K562 (cell line): ENCODE measurements at regions not wholly inside any gene's neighbourhood (a gene's known extent, or its start where the extent isn't known, plus 50 kb on each side); places are given as distances from the start of the nearest gene placed in this dataset.

ENCODE experiments used
- ATAC-seq: fragments of 200-7000 bp; cut with Tn5 transposase; 3 replicates; pipeline ENCODE4 v1.9.1; 2020; ENCODE audit warnings: moderate library complexity
- BruUV-seq: library from RNA; stranded (reverse); fragments of 400-500 nt; replicated peaks from 2 replicates; lab custom pipeline; 2021; lab: Mats Ljungman, UMichigan
- CTCF ChIA-PET: fragments of 300-600 bp; formaldehyde crosslinking; extraction: SDS; loops from one replicate; lab custom pipeline; 2021; ENCODE audit warnings: low intra/inter-chr PET ratio; lab: Yijun Ruan, JAX
- POLR2A ChIA-PET: fragments of 300-600, 350-650 bp; sonication (Branson Sonifier 250); formaldehyde crosslinking; extraction: SDS; loops from one replicate; lab custom pipeline; 2021; ENCODE audit warnings: antibody characterized with exemption, inconsistent platforms; lab: Yijun Ruan, JAX
- DNase-seq, 4 experiments: peaks; one replicate each; pipeline versions ENCODE4 v3.0.0 to v3.0.0-alpha.2; 2011 to 2018; ENCODE audit warnings: low spot score in 3 of 4, mixed read lengths in 3 of 4; ENCODE audit errors: extremely low read depth in 1 of 4
- FAIRE-seq: peaks from 2 replicates; lab custom pipeline; 2011; peaks lifted over from hg19 to GRCh38; lab: Jason Lieb, UNC
- H2AFZ ChIP-seq: 2 replicates; pipeline ENCODE4 v1.6.0; 2011; ENCODE audit warnings: low read depth, low read length, control low read depth, inconsistent platforms
- H3K27ac ChIP-seq: fragments of 200-600 bp; 3 replicates; pipeline ENCODE4 v1.8.0; 2011; ENCODE audit warnings: low read depth, mild to moderate bottlenecking, control low read depth, inconsistent platforms, low read length, moderate library complexity, mixed read lengths; ENCODE audit errors: extremely low read depth
- H3K27me3 ChIP-seq, 2 experiments: fragments of 300-600 bp in 1 of 2; 2 replicates in 1 of 2; 3 replicates in 1 of 2; pipeline versions ENCODE4 v1.6.0 to v1.8.0; 2011; ENCODE audit warnings: inconsistent platforms in 2 of 2, low read length in 2 of 2, mild to moderate bottlenecking in 1 of 2, mixed read lengths in 1 of 2, moderate library complexity in 1 of 2; ENCODE audit not compliant: control insufficient read depth in 2 of 2, insufficient read depth in 2 of 2
- H3K36me3 ChIP-seq: fragments of 300-600 bp; 3 replicates; pipeline ENCODE4 v1.8.0; 2011; ENCODE audit warnings: mild to moderate bottlenecking, low read length, inconsistent platforms; ENCODE audit not compliant: control insufficient read depth, insufficient read depth
- H3K4me1 ChIP-seq, 2 experiments: fragments of 200-600 bp in 1 of 2; replicated peaks in 1 of 2; 2 replicates in 1 of 2; 3 replicates in 1 of 2; pipeline versions ENCODE4 v1.5.1 to v1.8.0; 2011; ENCODE audit warnings: inconsistent platforms in 2 of 2, low read length in 2 of 2, mild to moderate bottlenecking in 1 of 2, mixed read lengths in 1 of 2, moderate library complexity in 1 of 2; ENCODE audit not compliant: control insufficient read depth in 2 of 2, insufficient read depth in 2 of 2
- H3K4me2 ChIP-seq: 2 replicates; pipeline ENCODE4 v1.6.1; 2011; ENCODE audit warnings: low read length, control low read depth, inconsistent platforms, mixed read lengths; ENCODE audit not compliant: insufficient read depth
- H3K4me3 ChIP-seq: fragments of 200-600 bp; sonication (generic), shearing (Covaris generic); 2 replicates; pipeline ENCODE4 v1.5.1; 2016; ENCODE audit warnings: control low read depth, inconsistent platforms
- H3K79me2 ChIP-seq: fragments of 200-600 bp; 3 replicates; pipeline ENCODE4 v1.8.0; 2011; ENCODE audit warnings: low read length, inconsistent platforms; ENCODE audit not compliant: control insufficient read depth, insufficient read depth
- H3K9ac ChIP-seq, 2 experiments: 2 replicates each; pipeline versions ENCODE4 v1.6.0 to v1.6.1; 2011; ENCODE audit warnings: low read depth in 2 of 2, low read length in 2 of 2, control low read depth in 1 of 2, inconsistent platforms in 1 of 2, mild to moderate bottlenecking in 1 of 2, mixed read lengths in 1 of 2; ENCODE audit not compliant: insufficient read depth in 1 of 2
- H3K9me1 ChIP-seq: one replicate; pipeline ENCODE4 v1.6.0; 2011; ENCODE audit warnings: inconsistent platforms, mild to moderate bottlenecking, low read length, moderate library complexity; ENCODE audit not compliant: control insufficient read depth, insufficient read depth
- H3K9me3 ChIP-seq: replicated peaks from 2 replicates; pipeline ENCODE4 v1.5.1; 2011; ENCODE audit warnings: low read depth, low read length, inconsistent platforms; ENCODE audit not compliant: control insufficient read depth, insufficient read depth
- H4K20me1 ChIP-seq: replicated peaks from 2 replicates; pipeline ENCODE4 v1.6.1; 2011; ENCODE audit warnings: low read length, inconsistent platforms, mixed read lengths; ENCODE audit not compliant: control insufficient read depth, insufficient read depth
- ARHGAP35 ChIP-seq: fragments of 450-650 bp; IDR thresholded peaks from 2 replicates; pipeline ENCODE4 v1.6.1; 2018; ENCODE audit not compliant: partially characterized antibody
- CREB5 ChIP-seq: fragments of 250-450 bp; sonication (Bioruptor Pico); IDR thresholded peaks from 2 replicates; pipeline ENCODE4 v1.5.0; 2020; ENCODE audit warnings: mild to moderate bottlenecking
- DACH1 ChIP-seq: fragments of 450-650 bp; IDR thresholded peaks from 2 replicates; pipeline ENCODE4 v1.6.1; 2018; ENCODE audit not compliant: partially characterized antibody
- DPF2 ChIP-seq: fragments of 450-650 bp; IDR thresholded peaks from 2 replicates; pipeline ENCODE4 v1.6.1; 2016
- EP300 ChIP-seq: IDR thresholded peaks from 2 replicates; pipeline ENCODE4 v1.6.1; 2012; ENCODE audit warnings: low read length, improper control_type of control experiment
- FOXP1 ChIP-seq: sonication (generic); formaldehyde crosslinking; IDR thresholded peaks from 2 replicates; pipeline ENCODE4 v1.8.0; 2022; ENCODE audit warnings: mild to moderate bottlenecking, missing genetic modification reagents
- MEIS2 ChIP-seq: fragments of 450-650 bp; IDR thresholded peaks from 2 replicates; pipeline ENCODE4 v1.6.1; 2014; ENCODE audit warnings: mild to moderate bottlenecking; ENCODE audit not compliant: partially characterized antibody
- YBX1 ChIP-seq: fragments of 450-650 bp; IDR thresholded peaks from 2 replicates; pipeline ENCODE4 v1.7.1; 2016; ENCODE audit warnings: mild to moderate bottlenecking
- ZBTB8A ChIP-seq: fragments of 450-650 bp; IDR thresholded peaks from 2 replicates; pipeline ENCODE4 v1.6.1; 2018; ENCODE audit warnings: mild to moderate bottlenecking, moderate library complexity; ENCODE audit not compliant: partially characterized antibody
- ZNF175 ChIP-seq: fragments of 200-800 bp; sonication (Bioruptor generic); IDR thresholded peaks from 2 replicates; pipeline ENCODE4 v1.6.1; 2016; ENCODE audit warnings: low read depth, mild to moderate bottlenecking, missing genetic modification characterization, missing compliant biosample characterization
- ZNF445 ChIP-seq: fragments of 250-450 bp; sonication (Bioruptor Pico); IDR thresholded peaks from 2 replicates; pipeline ENCODE4 v1.4.0; 2020; ENCODE audit warnings: low read depth, mild to moderate bottlenecking, moderate library complexity
- ZNF518B ChIP-seq: fragments of 250-450 bp; sonication (Bioruptor Pico); IDR thresholded peaks from 2 replicates; pipeline ENCODE4 v1.5.0; 2021; ENCODE audit warnings: mild to moderate bottlenecking, moderate library complexity
- WGBS: fragments of 100-300 bp; shearing (Covaris generic); methylation state at CpG from one replicate; pipeline ENCODE4 v1.1.6; 2016; ENCODE audit warnings: low coverage, mixed read lengths; ENCODE audit not compliant: insufficient coverage; ENCODE audit errors: missing lambda C conversion rate; 5-methylcytosine and 5-hydroxymethylcytosine counted together
- in situ Hi-C: fragments of 300-500 bp; cut with MboI; formaldehyde crosslinking; loops from 4 replicates; pipeline ENCODE4 v1.15.0; 2018; ENCODE audit warnings: inconsistent platforms, mixed read lengths
- intact Hi-C: fragments of 100-400 bp; cut with micrococcal nuclease; formaldehyde crosslinking; loops from 2 replicates; pipeline ENCODE4 v1.14.2; 2022

- H3K4me1 ChIP-seq, result no peaks in the 10 kb centered on the region
- H3K9ac ChIP-seq, result no peak overlapping the region
- no peak overlapping the region for H3K4me2 ChIP-seq
- H3K4me3 ChIP-seq, result no peak overlapping the region
- no peaks in the 10 kb centered on the region for H3K9me1 ChIP-seq
- H3K27me3 ChIP-seq, result no peaks in the 10 kb centered on the region; a peak in 1 of 5 replicates
- no peaks in the 10 kb centered on the region for H4K20me1 ChIP-seq
- ATAC-seq (no peak), DNase-seq (no peak), FAIRE-seq (no peak)
- intact Hi-C loops, result no loop called here
- no peaks in the 10 kb centered on the region for H3K36me3 ChIP-seq
- no peak overlapping the region for H3K27ac ChIP-seq
- CTCF ChIA-PET, result no interaction called here
- no peaks in the 10 kb centered on the region for H3K9me3 ChIP-seq
- BruUV-seq, result no TSS peak
- TF ChIP-seq MEIS2 (peak; percentile 20), ARHGAP35 (no peak)
- POLR2A ChIA-PET, result no interaction called here
- H2AFZ ChIP-seq, result no peak overlapping the region
- in situ Hi-C loops, result no loop called here
- H3K79me2 ChIP-seq, result no peaks in the 10 kb centered on the region
- WGBS, result 0% methylated on average over 1 of the region's 1 CpG
These were observed 267.5 kb downstream of the ENC1 start for GRCh38 chr5:74373076-74373475.

- Histone ChIP-seq H3K36me3 (no peaks in the 10 kb centered on the region), H3K79me2 (no peaks in the 10 kb centered on the region), H3K4me1 (no peaks in the 10 kb centered on the region), H3K27ac (no peak overlapping the region), H2AFZ (no peak overlapping the region), H4K20me1 (no peaks in the 10 kb centered on the region), H3K27me3 (no peaks in the 10 kb centered on the region; a peak in 1 of 5 replicates), H3K4me3 (no peak overlapping the region), H3K4me2 (no peak overlapping the region), H3K9me1 (no peaks in the 10 kb centered on the region), H3K9ac (no peak overlapping the region), H3K9me3 (no peaks in the 10 kb centered on the region)
- no TSS peak for BruUV-seq
- no peak for ATAC-seq
- DNase-seq, result no peak
- WGBS, result 18% methylated on average over 5 of the region's 5 CpGs
- POLR2A ChIA-PET, result no interaction called here
- intact Hi-C loops (no loop called here), in situ Hi-C loops (no loop called here)
- CTCF ChIA-PET, result no interaction called here
- no peak for TF ChIP-seq FOXP1 (CRISPR knock-in tag)
- TF ChIP-seq ZNF445 (CRISPR knock-in tag), result no peak
- TF ChIP-seq DPF2, result no peak
- TF ChIP-seq ZNF175 (CRISPR knock-in tag), result no peak
- TF ChIP-seq ZNF518B (CRISPR knock-in tag), result no peak
- TF ChIP-seq EP300, result no peak
- TF ChIP-seq YBX1, result no peak
- no peak for TF ChIP-seq CREB5
- no peak for TF ChIP-seq DACH1
- no peak for TF ChIP-seq ZBTB8A
- no peak for FAIRE-seq
These were observed 267.9 kb downstream of the ENC1 start for GRCh38 chr5:74372502-74373064.
